Neuron (in vitro differentiated cells): ENCODE measurements at regions not wholly inside any gene's neighbourhood (a gene's known extent, or its start where the extent isn't known, plus 50 kb on each side); places are given as distances from the start of the nearest gene placed in this dataset.

Source experiments
- H2AFZ ChIP-seq: one replicate; pipeline ENCODE4 v1.6.1; 2013; ENCODE audit warnings: low read depth, mild to moderate bottlenecking, inconsistent platforms, low read length, moderate library complexity
- H3K27me3 ChIP-seq: one replicate; pipeline ENCODE4 v1.6.1; 2013; ENCODE audit warnings: low read length; ENCODE audit not compliant: insufficient read depth
- H3K36me3 ChIP-seq: one replicate; pipeline ENCODE4 v1.6.1; 2013; ENCODE audit warnings: low read length; ENCODE audit not compliant: insufficient read depth
- H3K4me1 ChIP-seq: one replicate; pipeline ENCODE4 v1.6.1; 2013; ENCODE audit warnings: low read length; ENCODE audit not compliant: insufficient read depth
- H3K4me3 ChIP-seq: 2 replicates; pipeline ENCODE4 v1.5.1; 2013; ENCODE audit warnings: mild to moderate bottlenecking, low read length, moderate library complexity
- H3K9me3 ChIP-seq: one replicate; pipeline ENCODE4 v1.6.1; 2013; ENCODE audit warnings: low read length

- H3K27me3 ChIP-seq, result peaks cover 8% of the 10 kb centered on the region
- no peak overlapping the region for H3K4me3 ChIP-seq
- no peaks in the 10 kb centered on the region for H3K4me1 ChIP-seq
- no peaks in the 10 kb centered on the region for H3K9me3 ChIP-seq
- no peak overlapping the region for H2AFZ ChIP-seq
- no peaks in the 10 kb centered on the region for H3K36me3 ChIP-seq
Measured at GRCh38 chr2:239666053-239666854, 265.4 kb upstream of the HDAC4 start.

- Histone ChIP-seq H2AFZ (no peak overlapping the region), H3K4me1 (no peaks in the 10 kb centered on the region), H3K9me3 (no peaks in the 10 kb centered on the region), H3K36me3 (no peaks in the 10 kb centered on the region), H3K4me3 (no peak overlapping the region), H3K27me3 (peaks cover 5% of the 10 kb centered on the region)
Measured at GRCh38 chr2:239664216-239664810, 263.5 kb upstream of the HDAC4 start.

- H2AFZ ChIP-seq, result no peak overlapping the region
- peaks cover 5% of the 10 kb centered on the region for H3K27me3 ChIP-seq
- no peaks in the 10 kb centered on the region for H3K36me3 ChIP-seq
- H3K4me1 ChIP-seq, result no peaks in the 10 kb centered on the region
- no peak overlapping the region for H3K4me3 ChIP-seq
- H3K9me3 ChIP-seq, result no peaks in the 10 kb centered on the region
Measured at GRCh38 chr2:239663364-239663924, 262.6 kb upstream of the HDAC4 start.

GRCh38 chr2:239662413-239663120 is 261.7 kb upstream of the HDAC4 start:
- H3K9me3 ChIP-seq, result no peaks in the 10 kb centered on the region
- no peaks in the 10 kb centered on the region for H3K4me1 ChIP-seq
- peaks cover 5% of the 10 kb centered on the region for H3K27me3 ChIP-seq
- H3K4me3 ChIP-seq, result no peak overlapping the region
- no peak overlapping the region for H2AFZ ChIP-seq
- no peaks in the 10 kb centered on the region for H3K36me3 ChIP-seq

- H3K36me3 ChIP-seq, result no peaks in the 10 kb centered on the region
- H3K27me3 ChIP-seq, result peaks cover 5% of the 10 kb centered on the region
- H3K4me3 ChIP-seq, result no peak overlapping the region
- no peaks in the 10 kb centered on the region for H3K4me1 ChIP-seq
- H2AFZ ChIP-seq, result no peak overlapping the region
- H3K9me3 ChIP-seq, result no peaks in the 10 kb centered on the region
Measured at GRCh38 chr2:239661334-239662312, 260.8 kb upstream of the HDAC4 start.

- Histone ChIP-seq H3K27me3 (peaks cover 5% of the 10 kb centered on the region), H3K9me3 (no peaks in the 10 kb centered on the region), H3K4me3 (no peak overlapping the region), H3K36me3 (no peaks in the 10 kb centered on the region), H2AFZ (no peak overlapping the region), H3K4me1 (no peaks in the 10 kb centered on the region)
Measured at GRCh38 chr2:239660390-239661230, 259.8 kb upstream of the HDAC4 start.

- Histone ChIP-seq H3K4me1 (no peaks in the 10 kb centered on the region), H3K36me3 (no peaks in the 10 kb centered on the region), H2AFZ (no peak overlapping the region), H3K4me3 (no peak overlapping the region), H3K9me3 (no peaks in the 10 kb centered on the region), H3K27me3 (peaks cover 5% of the 10 kb centered on the region)
Measured at GRCh38 chr2:239657992-239658391, 257.2 kb upstream of the HDAC4 start.

GRCh38 chr2:239657236-239657635 is 256.4 kb upstream of the HDAC4 start:
- Histone ChIP-seq H3K9me3 (no peaks in the 10 kb centered on the region), H3K4me1 (no peaks in the 10 kb centered on the region), H3K36me3 (no peaks in the 10 kb centered on the region), H3K27me3 (peaks cover 3% of the 10 kb centered on the region), H2AFZ (no peak overlapping the region), H3K4me3 (no peak overlapping the region)

- H3K9me3 ChIP-seq, result no peaks in the 10 kb centered on the region
- no peaks in the 10 kb centered on the region for H3K4me1 ChIP-seq
- no peak overlapping the region for H2AFZ ChIP-seq
- H3K4me3 ChIP-seq, result no peak overlapping the region
- no peaks in the 10 kb centered on the region for H3K36me3 ChIP-seq
- H3K27me3 ChIP-seq, result no peaks in the 10 kb centered on the region
Measured at GRCh38 chr2:239654266-239654665, 253.4 kb upstream of the HDAC4 start.

GRCh38 chr2:239651859-239652258 is 251.0 kb upstream of the HDAC4 start:
- H3K27me3 ChIP-seq, result no peaks in the 10 kb centered on the region
- H3K4me3 ChIP-seq, result no peak overlapping the region
- H2AFZ ChIP-seq, result no peak overlapping the region
- no peaks in the 10 kb centered on the region for H3K36me3 ChIP-seq
- H3K9me3 ChIP-seq, result no peaks in the 10 kb centered on the region
- H3K4me1 ChIP-seq, result no peaks in the 10 kb centered on the region

- Histone ChIP-seq H3K27me3 (no peaks in the 10 kb centered on the region), H3K36me3 (no peaks in the 10 kb centered on the region), H3K9me3 (no peaks in the 10 kb centered on the region), H3K4me1 (no peaks in the 10 kb centered on the region), H2AFZ (no peak overlapping the region), H3K4me3 (no peak overlapping the region)
Measured at GRCh38 chr2:239650674-239651073, 249.9 kb upstream of the HDAC4 start.

- Histone ChIP-seq H3K36me3 (no peaks in the 10 kb centered on the region), H3K4me3 (no peak overlapping the region), H3K27me3 (no peaks in the 10 kb centered on the region), H2AFZ (no peak overlapping the region), H3K9me3 (no peaks in the 10 kb centered on the region), H3K4me1 (no peaks in the 10 kb centered on the region)
Measured at GRCh38 chr2:239649309-239649708, 248.5 kb upstream of the HDAC4 start.
